Smooth muscle cell of the brain vasculature (primary cell): ENCODE measurements at regions not wholly inside any gene's neighbourhood (a gene's known extent, or its start where the extent isn't known, plus 50 kb on each side); places are given as distances from the start of the nearest gene placed in this dataset.

ENCODE experiments used
- DNase-seq: peaks from one replicate; pipeline ENCODE4 v3.0.0-alpha.2; 2012; ENCODE audit warnings: low read depth, low spot score

GRCh38 chr3:88209356-88209755, 59.6 kb downstream of the C3orf38 start:
- no peak for DNase-seq

- DNase-seq = no peak
These were observed 61.5 kb downstream of the C3orf38 start for GRCh38 chr3:88211096-88211890.

GRCh38 chr3:88219138-88219792, 69.5 kb downstream of the C3orf38 start:
- peak; percentile 33 for DNase-seq

GRCh38 chr3:88220126-88220525, 70.4 kb downstream of the C3orf38 start:
- DNase-seq = no peak

GRCh38 chr3:88221726-88222125, 72.0 kb downstream of the C3orf38 start:
- no peak for DNase-seq

- DNase-seq = no peak
These were observed 72.6 kb downstream of the C3orf38 start for GRCh38 chr3:88222343-88222742.

- DNase-seq = no peak
These were observed 75.7 kb downstream of the C3orf38 start for GRCh38 chr3:88225326-88226008.

GRCh38 chr3:88226910-88227309, 77.2 kb downstream of the C3orf38 start:
- no peak for DNase-seq

- DNase-seq = no peak
These were observed 80.9 kb downstream of the C3orf38 start for GRCh38 chr3:88230638-88231037.

- no peak for DNase-seq
These were observed 81.4 kb downstream of the C3orf38 start for GRCh38 chr3:88231207-88231606.

GRCh38 chr3:88231632-88232031, 81.9 kb downstream of the C3orf38 start:
- no peak for DNase-seq

GRCh38 chr3:88235102-88235501, 85.3 kb downstream of the C3orf38 start:
- no peak for DNase-seq

GRCh38 chr3:88239870-88240269, 90.1 kb downstream of the C3orf38 start:
- no peak for DNase-seq

- no peak for DNase-seq
These were observed 98.9 kb downstream of the C3orf38 start for GRCh38 chr3:88248658-88249057.

GRCh38 chr3:88259045-88259444, 109.3 kb downstream of the C3orf38 start:
- no peak for DNase-seq

GRCh38 chr3:88262527-88262926, 112.8 kb downstream of the C3orf38 start:
- no peak for DNase-seq

GRCh38 chr3:88263417-88264100, 113.8 kb downstream of the C3orf38 start:
- DNase-seq = no peak

- no peak for DNase-seq
These were observed 117.7 kb downstream of the C3orf38 start for GRCh38 chr3:88267441-88267840.

GRCh38 chr3:88267847-88268246, 118.1 kb downstream of the C3orf38 start:
- DNase-seq = no peak

GRCh38 chr3:88280326-88280725, 130.6 kb downstream of the C3orf38 start:
- DNase-seq = no peak

- no peak for DNase-seq
These were observed 132.9 kb downstream of the C3orf38 start for GRCh38 chr3:88282528-88283241.

GRCh38 chr3:88283242-88283592, 133.5 kb downstream of the C3orf38 start:
- no peak for DNase-seq
